Activated CD4-positive, alpha-beta memory T cell treated with anti-CD3 and anti-CD28 coated beads, Interleukin-2, amount 10 ng/mL, durations not matched to agents 7 days and 5 days (primary cell): ENCODE measurements at regions not wholly inside any gene's neighbourhood (a gene's known extent, or its start where the extent isn't known, plus 50 kb on each side); places are given as distances from the start of the nearest gene placed in this dataset.

Source experiments
- CTCF ChIA-PET: fragments of 350-600 bp; sonication (Branson Sonifier 250); formaldehyde crosslinking; loops from one replicate; lab custom pipeline; 2021; ENCODE audit warnings: antibody characterized with exemption, inconsistent platforms; lab: Charles Lee
- POLR2A ChIA-PET: fragments of 350-600 bp; sonication (Branson Sonifier 250); formaldehyde crosslinking; loops from one replicate; lab custom pipeline; 2021; ENCODE audit warnings: antibody characterized with exemption; lab: Charles Lee
- DNase-seq: peaks from one replicate; pipeline ENCODE4 v3.0.0-alpha.2; 2020
- H3K27ac Mint-ChIP-seq: one replicate; pipeline ENCODE4 v1.8.0; 2021; ENCODE audit warnings: mild to moderate bottlenecking, mixed read lengths
- H3K27me3 Mint-ChIP-seq: one replicate; pipeline ENCODE4 v1.8.0; 2021; ENCODE audit warnings: mixed read lengths
- H3K36me3 Mint-ChIP-seq: one replicate; pipeline ENCODE4 v1.8.0; 2021; ENCODE audit warnings: low read depth, mixed read lengths
- H3K4me1 Mint-ChIP-seq: one replicate; pipeline ENCODE4 v1.8.0; 2021; ENCODE audit warnings: mixed read lengths
- H3K4me3 Mint-ChIP-seq: one replicate; pipeline ENCODE4 v1.8.0; 2021; ENCODE audit warnings: mild to moderate bottlenecking, mixed read lengths
- H3K9me3 Mint-ChIP-seq: one replicate; pipeline ENCODE4 v1.8.0; 2021; ENCODE audit warnings: mixed read lengths

- CTCF ChIA-PET, result no interaction called here
- no peak overlapping the region for H3K4me3 Mint-ChIP-seq
- no peaks in the 10 kb centered on the region for H3K9me3 Mint-ChIP-seq
- DNase-seq, result no peak
- no peaks in the 10 kb centered on the region for H3K36me3 Mint-ChIP-seq
- no peak overlapping the region for H3K27ac Mint-ChIP-seq
- H3K27me3 Mint-ChIP-seq, result no peaks in the 10 kb centered on the region
- no peaks in the 10 kb centered on the region for H3K4me1 Mint-ChIP-seq
- POLR2A ChIA-PET, result no interaction called here
These were observed 196.5 kb upstream of the LRTM1 start for GRCh38 chr3:55124371-55124770.
